Gastroesophageal sphincter (tissue), 4 donors: ENCODE measurements at regions not wholly inside any gene's neighbourhood (a gene's known extent, or its start where the extent isn't known, plus 50 kb on each side); places are given as distances from the start of the nearest gene placed in this dataset.
"Not testable (repeated sequence)": the region's sequence is repeated elsewhere in the genome, so short reads cannot be mapped to it uniquely, and the experiment has no call there.

Experiments
- ATAC-seq: fragments of 150-250 bp; one replicate; pipeline ENCODE4 v1.9.1; 2016; ENCODE audit warnings: mild to moderate bottlenecking, moderate library complexity
- H3K27ac ChIP-seq, 4 donors: fragments of 200-600 bp; sonication (generic) in 3 of 4; 1 replicate in 3 of 4; 2 replicates in 1 of 4; pipeline ENCODE4 v1.5.1; 2016 to 2019
- H3K27me3 ChIP-seq: fragments of 200-600 bp; sonication (generic); one replicate; pipeline ENCODE4 v1.5.1; 2019
- H3K36me3 ChIP-seq, 2 donors: fragments of 200-600 bp; sonication (generic); one replicate each; pipeline ENCODE4 v1.5.1; 2019; ENCODE audit warnings: control low read depth in 1 of 2
- H3K4me1 ChIP-seq, 3 donors: fragments of 200-600 bp; sonication (generic); 1 replicate in 2 of 3; 2 replicates in 1 of 3; pipeline ENCODE4 v1.5.1; 2016 to 2019; ENCODE audit warnings: control low read depth in 2 of 3
- H3K4me3 ChIP-seq, 2 donors: fragments of 200-600 bp; sonication (generic); one replicate each; pipeline ENCODE4 v1.5.1; 2019; ENCODE audit warnings: mild to moderate bottlenecking in 1 of 2, moderate library complexity in 1 of 2
- H3K9me3 ChIP-seq, 3 donors: fragments of 200-600 bp; sonication (generic); one replicate each; pipeline ENCODE4 v1.5.1; 2017 to 2019; ENCODE audit warnings: control low read depth in 2 of 3
- CTCF ChIP-seq, 4 experiments: fragments of 200-600 bp in 2 of 4; fragments of 450-650 bp in 2 of 4; sonication (generic) in 1 of 4; IDR thresholded peaks; one replicate each; pipeline ENCODE4 v1.5.1; 2017 to 2019; ENCODE audit warnings: antibody characterized with exemption in 4 of 4, mild to moderate bottlenecking in 2 of 4, moderate library complexity in 2 of 4
- EP300 ChIP-seq: sonication (generic); formaldehyde crosslinking; IDR thresholded peaks from one replicate; pipeline ENCODE4 v1.6.1; 2017; ENCODE audit warnings: antibody characterized with exemption, mild to moderate bottlenecking
- POLR2A ChIP-seq, 2 donors: fragments of 450-650 bp; IDR thresholded peaks; one replicate each; pipeline ENCODE4 v1.6.1; 2017; ENCODE audit warnings: antibody characterized with exemption in 2 of 2, mild to moderate bottlenecking in 2 of 2, moderate library complexity in 1 of 2
- POLR2AphosphoS5 ChIP-seq: sonication (generic); formaldehyde crosslinking; IDR thresholded peaks from one replicate; pipeline ENCODE4 v1.6.1; 2017; ENCODE audit warnings: antibody characterized with exemption
- WGBS, 2 donors: methylation state at CpG; one replicate each; pipeline ENCODE4 v1.1.5; 2018; ENCODE audit warnings: low coverage in 1 of 2; 5-methylcytosine and 5-hydroxymethylcytosine counted together

- 32 to 43% methylated on average over 2 to 3 of the region's 4 CpGs for WGBS, 2 donors
- no peaks in the 10 kb centered on the region for H3K36me3 ChIP-seq
- H3K27ac ChIP-seq, result no peak overlapping the region
- TF ChIP-seq CTCF (IDR thresholded peaks at IDR 0.05) (no peak), EP300 (no peak)
- H3K9me3 ChIP-seq, result no peaks in the 10 kb centered on the region
- no peak overlapping the region for H3K4me3 ChIP-seq
- no peaks in the 10 kb centered on the region for H3K4me1 ChIP-seq
- peaks cover 8% of the 10 kb centered on the region for H3K27me3 ChIP-seq
- ATAC-seq, result no peak
Observed at GRCh38 chr3:132135628-132136333, 101.0 kb upstream of the CPNE4 start.

- peaks cover 8% of the 10 kb centered on the region for H3K27me3 ChIP-seq
- no peak overlapping the region for H3K27ac ChIP-seq
- H3K4me1 ChIP-seq, result no peaks in the 10 kb centered on the region
- no peaks in the 10 kb centered on the region for H3K9me3 ChIP-seq
- ATAC-seq, result no peak
- 61 to 75% methylated on average over 2 of the region's 2 CpGs for WGBS, 2 donors
- H3K36me3 ChIP-seq, result no peaks in the 10 kb centered on the region
- no peak overlapping the region for H3K4me3 ChIP-seq
- TF ChIP-seq EP300 (no peak), POLR2AphosphoS5 (no peak), CTCF (IDR thresholded peaks at IDR 0.05) (no peak), POLR2A (IDR thresholded peaks at IDR 0.05) (no peak)
Observed at GRCh38 chr3:132136334-132136716, 101.5 kb upstream of the CPNE4 start.

GRCh38 chr3:132136902-132137301, 102.1 kb upstream of the CPNE4 start:
- not testable (repeated sequence) for H3K27me3 ChIP-seq, H3K27ac ChIP-seq, H3K9me3 ChIP-seq, H3K4me1 ChIP-seq, H3K4me3 ChIP-seq, H3K36me3 ChIP-seq, ATAC-seq
- WGBS, 2 donors, result 60 to 88% methylated on average over 1 to 6 of the region's 23 CpGs

DNA sequence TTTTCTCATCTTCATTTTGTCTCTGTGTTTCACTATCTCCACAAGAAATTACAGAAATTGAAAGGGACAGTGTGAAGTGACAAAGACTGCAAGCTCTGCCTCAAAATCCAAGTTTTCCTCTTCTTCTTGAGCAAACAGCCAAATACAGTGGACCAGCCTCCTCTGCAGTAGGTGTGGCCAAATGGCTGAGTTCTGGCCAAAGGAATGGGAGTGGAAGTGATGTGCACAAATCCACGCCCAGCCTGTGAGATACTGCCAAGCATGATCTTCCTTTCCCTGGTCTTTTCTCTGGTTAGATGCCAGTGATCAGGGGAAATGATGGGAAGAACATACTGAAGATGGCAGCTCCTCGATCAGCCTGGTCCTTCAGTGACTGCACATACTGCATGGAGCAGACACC, 111.0 kb upstream of the CPNE4 start:
- H3K4me3 ChIP-seq, result no peak overlapping the region
- ATAC-seq, result no peak
- 65% methylated on average over 2 of the region's 2 CpGs; no CpG with 5 or more reads in 1 of the 2 donors for WGBS, 2 donors
- TF ChIP-seq CTCF (IDR thresholded peaks at IDR 0.05) (no peak), POLR2A (IDR thresholded peaks at IDR 0.05) (no peak), POLR2AphosphoS5 (no peak), EP300 (no peak)
- H3K9me3 ChIP-seq, result peaks cover 0 to 3% (median 0%) of the 10 kb centered on the region in 3 donors
- no peaks in the 10 kb centered on the region for H3K4me1 ChIP-seq
- H3K27ac ChIP-seq, result no peak overlapping the region
- no peaks in the 10 kb centered on the region for H3K27me3 ChIP-seq
- H3K36me3 ChIP-seq, result no peaks in the 10 kb centered on the region

DNA sequence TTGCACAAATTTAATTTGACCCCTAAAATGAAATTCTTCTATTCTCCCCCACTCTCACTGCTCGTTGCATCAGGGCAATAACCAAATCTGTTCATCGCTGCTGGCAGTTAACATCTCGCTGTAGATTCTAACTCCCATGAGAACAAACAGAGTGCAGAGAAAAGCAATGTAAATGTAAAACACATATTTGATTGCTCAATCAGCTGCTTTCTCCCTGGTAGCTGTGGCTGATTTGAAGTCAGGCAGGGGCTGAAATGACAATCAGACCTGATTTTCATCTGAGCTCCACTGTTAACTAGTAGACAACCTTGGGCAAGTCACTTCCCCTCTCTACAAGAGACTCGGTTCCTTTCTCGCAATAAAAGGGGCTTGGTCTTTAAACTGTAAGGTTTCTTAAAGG, 119.8 kb upstream of the CPNE4 start:
- no peak overlapping the region for H3K27ac ChIP-seq
- ATAC-seq, result no peak
- no peaks in the 10 kb centered on the region for H3K4me1 ChIP-seq
- no peaks in the 10 kb centered on the region for H3K27me3 ChIP-seq
- peaks cover 0 to 2% (median 0%) of the 10 kb centered on the region in 3 donors for H3K9me3 ChIP-seq
- 61 to 76% methylated on average over 5 of the region's 5 CpGs for WGBS, 2 donors
- H3K4me3 ChIP-seq, result no peak overlapping the region
- H3K36me3 ChIP-seq, result no peaks in the 10 kb centered on the region
- no peak for TF ChIP-seq POLR2AphosphoS5
- TF ChIP-seq EP300, result no peak
- TF ChIP-seq CTCF (IDR thresholded peaks at IDR 0.05), result no peak
- TF ChIP-seq POLR2A (IDR thresholded peaks at IDR 0.05), result no peak
